ENCODE measurements at regions not wholly inside any gene's neighbourhood (a gene's known extent, or its start where the extent isn't known, plus 50 kb on each side); places are given as distances from the start of the nearest gene placed in this dataset.
"Not testable (repeated sequence)": the region's sequence is repeated elsewhere in the genome, so short reads cannot be mapped to it uniquely, and the experiment has no call there.

GRCh38 chr4:24001486-24002329, 111.9 kb upstream of the PPARGC1A start:
- no peak for DNase-seq (ENCODE audit: low read depth)

GRCh38 chr4:24000470-24000831, 110.6 kb upstream of the PPARGC1A start:
- DNase-seq (ENCODE audit: low read depth) = no peak

- DNase-seq (ENCODE audit: low read depth) = no peak
These were observed 110.0 kb upstream of the PPARGC1A start for GRCh38 chr4:23999714-24000469.

- DNase-seq (ENCODE audit: low read depth) = no peak
These were observed 103.5 kb upstream of the PPARGC1A start for GRCh38 chr4:23993373-23993772.

GRCh38 chr4:23991444-23991843, 101.6 kb upstream of the PPARGC1A start:
- DNase-seq (ENCODE audit: low read depth) = no peak

GRCh38 chr4:23986270-23986669, 96.4 kb upstream of the PPARGC1A start:
- DNase-seq (ENCODE audit: low read depth) = no peak

- no peak for DNase-seq (ENCODE audit: low read depth)
These were observed 91.5 kb upstream of the PPARGC1A start for GRCh38 chr4:23981328-23981727.

GRCh38 chr4:23979534-23979933, 89.7 kb upstream of the PPARGC1A start:
- DNase-seq (ENCODE audit: low read depth) = no peak

GRCh38 chr4:23978002-23978401, 88.2 kb upstream of the PPARGC1A start:
- DNase-seq (ENCODE audit: low read depth) = no peak

GRCh38 chr4:23976423-23976822, 86.6 kb upstream of the PPARGC1A start:
- no peak for DNase-seq (ENCODE audit: low read depth)

- no peak for DNase-seq (ENCODE audit: low read depth)
These were observed 83.5 kb upstream of the PPARGC1A start for GRCh38 chr4:23973308-23973855.

GRCh38 chr4:23972805-23973204, 83.0 kb upstream of the PPARGC1A start:
- DNase-seq (ENCODE audit: low read depth) = no peak

- no peak for DNase-seq (ENCODE audit: low read depth)
These were observed 82.3 kb upstream of the PPARGC1A start for GRCh38 chr4:23972187-23972586.

- DNase-seq (ENCODE audit: low read depth) = no peak
These were observed 80.5 kb upstream of the PPARGC1A start for GRCh38 chr4:23970201-23970850.

- no peak for DNase-seq (ENCODE audit: low read depth)
These were observed 79.8 kb upstream of the PPARGC1A start for GRCh38 chr4:23969635-23970145.

- DNase-seq (ENCODE audit: low read depth) = no peak
These were observed 77.4 kb upstream of the PPARGC1A start for GRCh38 chr4:23967281-23967680.

GRCh38 chr4:23966725-23967124, 76.9 kb upstream of the PPARGC1A start:
- DNase-seq (ENCODE audit: low read depth) = no peak

- no peak for DNase-seq (ENCODE audit: low read depth)
These were observed 72.6 kb upstream of the PPARGC1A start for GRCh38 chr4:23962462-23962861.

GRCh38 chr4:23961395-23961794, 71.5 kb upstream of the PPARGC1A start:
- DNase-seq (ENCODE audit: low read depth) = not testable (repeated sequence)

- DNase-seq (ENCODE audit: low read depth) = no peak
These were observed 69.7 kb upstream of the PPARGC1A start for GRCh38 chr4:23959396-23960148.

- no peak for DNase-seq (ENCODE audit: low read depth)
These were observed 68.9 kb upstream of the PPARGC1A start for GRCh38 chr4:23958749-23959148.

- no peak for DNase-seq (ENCODE audit: low read depth)
These were observed 67.6 kb upstream of the PPARGC1A start for GRCh38 chr4:23957465-23957864.
